ENCODE measurements at regions not wholly inside any gene's neighbourhood (a gene's known extent, or its start where the extent isn't known, plus 50 kb on each side); places are given as distances from the start of the nearest gene placed in this dataset.

- no peak for TF ChIP-seq CTCF (IDR thresholded peaks at IDR 0.05; ENCODE audit: low read length)
- no peak for TF ChIP-seq EZH2 (optimal IDR thresholded peaks at IDR 0.05; ENCODE audit: low read depth, low read length)
- TF ChIP-seq EZH2phosphoT487 (IDR thresholded peaks at IDR 0.05; ENCODE audit: low read length), result no peak
Measured at GRCh38 chr6:85137865-85138264, 312.0 kb upstream of the NT5E start.
